Gastroesophageal sphincter (tissue), 4 donors: ENCODE measurements at regions not wholly inside any gene's neighbourhood (a gene's known extent, or its start where the extent isn't known, plus 50 kb on each side); places are given as distances from the start of the nearest gene placed in this dataset.
"Not testable (repeated sequence)": the region's sequence is repeated elsewhere in the genome, so short reads cannot be mapped to it uniquely, and the experiment has no call there.

ENCODE experiments used
- ATAC-seq: fragments of 150-250 bp; one replicate; pipeline ENCODE4 v1.9.1; 2016; ENCODE audit warnings: mild to moderate bottlenecking, moderate library complexity
- H3K27ac ChIP-seq, 4 donors: fragments of 200-600 bp; sonication (generic) in 3 of 4; 1 replicate in 3 of 4; 2 replicates in 1 of 4; pipeline ENCODE4 v1.5.1; 2016 to 2019
- H3K27me3 ChIP-seq: fragments of 200-600 bp; sonication (generic); one replicate; pipeline ENCODE4 v1.5.1; 2019
- H3K36me3 ChIP-seq, 2 donors: fragments of 200-600 bp; sonication (generic); one replicate each; pipeline ENCODE4 v1.5.1; 2019; ENCODE audit warnings: control low read depth in 1 of 2
- H3K4me1 ChIP-seq, 3 donors: fragments of 200-600 bp; sonication (generic); 1 replicate in 2 of 3; 2 replicates in 1 of 3; pipeline ENCODE4 v1.5.1; 2016 to 2019; ENCODE audit warnings: control low read depth in 2 of 3
- H3K4me3 ChIP-seq, 2 donors: fragments of 200-600 bp; sonication (generic); one replicate each; pipeline ENCODE4 v1.5.1; 2019; ENCODE audit warnings: mild to moderate bottlenecking in 1 of 2, moderate library complexity in 1 of 2
- H3K9me3 ChIP-seq, 3 donors: fragments of 200-600 bp; sonication (generic); one replicate each; pipeline ENCODE4 v1.5.1; 2017 to 2019; ENCODE audit warnings: control low read depth in 2 of 3
- EP300 ChIP-seq: sonication (generic); formaldehyde crosslinking; IDR thresholded peaks from one replicate; pipeline ENCODE4 v1.6.1; 2017; ENCODE audit warnings: antibody characterized with exemption, mild to moderate bottlenecking
- POLR2A ChIP-seq, 2 donors: fragments of 450-650 bp; IDR thresholded peaks; one replicate each; pipeline ENCODE4 v1.6.1; 2017; ENCODE audit warnings: antibody characterized with exemption in 2 of 2, mild to moderate bottlenecking in 2 of 2, moderate library complexity in 1 of 2
- POLR2AphosphoS5 ChIP-seq: sonication (generic); formaldehyde crosslinking; IDR thresholded peaks from one replicate; pipeline ENCODE4 v1.6.1; 2017; ENCODE audit warnings: antibody characterized with exemption
- WGBS, 2 donors: methylation state at CpG; one replicate each; pipeline ENCODE4 v1.1.5; 2018; ENCODE audit warnings: low coverage in 1 of 2; 5-methylcytosine and 5-hydroxymethylcytosine counted together
- TF ChIP-seq, protein P1 (sequence below), 4 experiments: fragments of 200-600 bp in 2 of 4; fragments of 450-650 bp in 2 of 4; sonication (generic) in 1 of 4; IDR thresholded peaks; one replicate each; pipeline ENCODE4 v1.5.1; 2017 to 2019; ENCODE audit warnings: antibody characterized with exemption in 4 of 4, mild to moderate bottlenecking in 2 of 4, moderate library complexity in 2 of 4

DNA sequence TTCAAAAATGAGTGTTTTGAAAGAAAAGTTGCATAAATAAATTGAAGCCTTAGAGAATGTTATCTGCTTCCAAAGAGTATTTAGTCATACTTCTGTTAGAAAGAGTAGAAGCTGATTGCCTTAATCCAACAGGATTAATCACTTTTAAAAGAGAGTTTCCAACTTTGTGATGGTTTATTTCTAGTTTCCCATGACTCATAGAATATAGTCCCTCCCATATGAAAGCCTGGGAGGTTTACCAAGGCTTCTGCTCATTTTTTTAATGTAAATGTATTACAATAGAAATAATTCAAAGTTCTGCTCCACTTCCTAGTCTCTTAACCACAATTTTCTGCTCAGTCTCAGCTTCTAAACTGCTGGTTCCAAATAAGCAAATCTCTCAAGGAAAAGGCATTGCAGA is 118.0 kb upstream of the IRAK1BP1 start:
- H3K9me3 ChIP-seq: peaks cover 0 to 31% (median 0%) of the 10 kb centered on the region in 3 donors
- no peak for ATAC-seq
- H3K4me3 ChIP-seq: no peak overlapping the region
- no peaks in the 10 kb centered on the region for H3K27me3 ChIP-seq
- no peaks in the 10 kb centered on the region for H3K36me3 ChIP-seq
- no peak overlapping the region for H3K27ac ChIP-seq
- TF ChIP-seq, protein P1, sequence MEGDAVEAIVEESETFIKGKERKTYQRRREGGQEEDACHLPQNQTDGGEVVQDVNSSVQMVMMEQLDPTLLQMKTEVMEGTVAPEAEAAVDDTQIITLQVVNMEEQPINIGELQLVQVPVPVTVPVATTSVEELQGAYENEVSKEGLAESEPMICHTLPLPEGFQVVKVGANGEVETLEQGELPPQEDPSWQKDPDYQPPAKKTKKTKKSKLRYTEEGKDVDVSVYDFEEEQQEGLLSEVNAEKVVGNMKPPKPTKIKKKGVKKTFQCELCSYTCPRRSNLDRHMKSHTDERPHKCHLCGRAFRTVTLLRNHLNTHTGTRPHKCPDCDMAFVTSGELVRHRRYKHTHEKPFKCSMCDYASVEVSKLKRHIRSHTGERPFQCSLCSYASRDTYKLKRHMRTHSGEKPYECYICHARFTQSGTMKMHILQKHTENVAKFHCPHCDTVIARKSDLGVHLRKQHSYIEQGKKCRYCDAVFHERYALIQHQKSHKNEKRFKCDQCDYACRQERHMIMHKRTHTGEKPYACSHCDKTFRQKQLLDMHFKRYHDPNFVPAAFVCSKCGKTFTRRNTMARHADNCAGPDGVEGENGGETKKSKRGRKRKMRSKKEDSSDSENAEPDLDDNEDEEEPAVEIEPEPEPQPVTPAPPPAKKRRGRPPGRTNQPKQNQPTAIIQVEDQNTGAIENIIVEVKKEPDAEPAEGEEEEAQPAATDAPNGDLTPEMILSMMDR (IDR thresholded peaks at IDR 0.05): no peak
- TF ChIP-seq EP300 (no peak), POLR2AphosphoS5 (no peak), POLR2A (IDR thresholded peaks at IDR 0.05) (no peak)
- H3K4me1 ChIP-seq: no peaks in the 10 kb centered on the region

DNA sequence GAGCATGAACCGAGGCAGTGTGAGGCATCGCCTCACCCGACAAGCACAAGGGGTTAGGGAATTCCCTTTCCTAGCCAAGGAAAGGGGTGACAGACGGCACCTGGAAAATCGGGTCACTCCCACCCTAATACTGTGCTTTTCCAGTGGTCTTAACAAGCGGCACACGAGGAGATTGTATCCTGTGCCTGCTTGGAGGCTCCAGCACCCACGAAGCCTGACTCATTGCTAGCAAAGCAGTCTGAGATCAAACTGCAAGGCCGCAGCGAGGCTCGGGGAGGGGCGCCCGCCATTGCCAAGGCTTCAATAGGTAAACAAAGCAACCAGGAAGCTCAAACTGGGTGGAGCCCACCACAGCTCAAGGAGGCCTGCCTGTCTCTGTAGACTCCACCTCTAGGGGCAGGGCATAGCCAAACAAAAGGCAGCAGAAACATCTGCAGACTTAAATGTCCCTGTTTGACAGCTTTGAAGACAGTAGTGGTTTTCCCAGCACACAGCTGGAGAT is 109.0 kb upstream of the IRAK1BP1 start:
- not testable (repeated sequence) for ATAC-seq, H3K4me1 ChIP-seq, H3K4me3 ChIP-seq, H3K27me3 ChIP-seq, H3K36me3 ChIP-seq, H3K9me3 ChIP-seq, H3K27ac ChIP-seq
- 77% methylated on average over 7 of the region's 13 CpGs; no CpG with 5 or more reads in 1 of the 2 donors for WGBS, 2 donors

DNA sequence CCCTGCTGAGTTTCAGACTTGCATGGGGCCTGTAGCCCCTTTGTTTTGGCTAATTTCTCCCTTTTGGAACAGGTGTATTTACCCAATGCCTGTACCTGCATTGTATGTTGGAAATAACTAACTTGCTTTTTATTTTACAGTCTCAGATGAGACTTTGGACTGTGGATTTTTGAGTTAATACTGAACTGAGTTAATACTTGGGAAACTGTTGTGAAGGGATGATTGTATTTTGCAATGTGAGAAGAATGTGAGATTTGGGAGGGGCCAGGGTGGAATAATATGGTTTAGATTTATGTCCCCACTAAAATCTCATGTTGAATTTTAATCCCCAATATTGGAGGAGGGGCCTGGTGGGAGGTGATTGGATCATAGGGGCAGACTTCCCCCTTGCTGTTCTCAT is 99.1 kb upstream of the IRAK1BP1 start:
- no peaks in the 10 kb centered on the region for H3K4me1 ChIP-seq
- TF ChIP-seq POLR2AphosphoS5 (no peak), EP300 (no peak)
- no peak overlapping the region for H3K27ac ChIP-seq
- ATAC-seq: no peak
- no peak overlapping the region for H3K4me3 ChIP-seq
- no peaks in the 10 kb centered on the region for H3K27me3 ChIP-seq
- H3K36me3 ChIP-seq: no peaks in the 10 kb centered on the region
- peaks cover 0 to 12% (median 0%) of the 10 kb centered on the region in 3 donors for H3K9me3 ChIP-seq

DNA sequence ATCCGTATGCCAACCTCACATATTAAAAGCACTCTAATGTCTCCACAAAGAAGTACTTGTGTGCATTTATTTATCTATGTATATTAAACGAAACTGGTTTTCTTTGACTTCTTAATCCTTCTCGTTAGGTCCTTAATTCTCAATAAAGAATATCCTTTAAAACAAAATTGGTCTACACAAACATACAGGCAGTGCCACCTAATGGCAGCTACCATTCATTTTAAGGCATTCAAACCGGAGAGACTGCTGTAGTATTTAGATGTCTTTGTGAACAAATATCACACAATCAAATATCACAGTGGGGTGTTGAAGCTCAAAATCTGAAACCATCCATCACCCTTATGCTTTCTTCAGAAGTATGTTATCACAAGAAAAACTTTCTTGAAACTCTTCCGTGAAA is 96.6 kb upstream of the IRAK1BP1 start:
- TF ChIP-seq POLR2AphosphoS5: no peak
- no peak for TF ChIP-seq POLR2A (IDR thresholded peaks at IDR 0.05)
- TF ChIP-seq, protein P1 (IDR thresholded peaks at IDR 0.05): no peak
- TF ChIP-seq EP300: no peak
- peaks cover 0 to 12% (median 0%) of the 10 kb centered on the region in 3 donors for H3K9me3 ChIP-seq
- 55 to 65% methylated on average over 5 of the region's 5 CpGs for WGBS, 2 donors
- no peaks in the 10 kb centered on the region for H3K27me3 ChIP-seq
- no peak overlapping the region for H3K4me3 ChIP-seq
- H3K4me1 ChIP-seq: no peaks in the 10 kb centered on the region
- no peaks in the 10 kb centered on the region for H3K36me3 ChIP-seq
- ATAC-seq: no peak
- H3K27ac ChIP-seq: no peak overlapping the region

DNA sequence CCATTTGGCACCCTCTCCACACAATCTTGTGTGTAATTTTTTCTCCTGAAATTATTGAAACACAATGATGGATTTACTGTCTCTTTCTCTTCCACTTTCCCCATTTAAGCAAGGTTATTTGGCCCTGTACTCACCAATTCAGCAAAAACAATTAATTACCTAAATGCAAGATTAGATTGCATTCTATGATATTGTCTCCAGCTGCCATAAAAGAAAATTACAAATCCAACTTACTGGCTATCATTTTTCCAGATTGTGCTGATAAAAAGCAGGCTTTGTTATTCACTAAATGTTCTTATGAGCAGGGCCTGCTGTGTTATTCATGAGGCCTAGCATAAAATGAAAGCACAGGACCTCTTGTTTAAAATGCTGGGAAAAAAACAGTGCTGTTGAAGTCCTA is 95.8 kb upstream of the IRAK1BP1 start:
- TF ChIP-seq EP300 (no peak), POLR2AphosphoS5 (no peak), POLR2A (IDR thresholded peaks at IDR 0.05) (no peak)
- TF ChIP-seq, protein P1 (IDR thresholded peaks at IDR 0.05): no peak
- no peaks in the 10 kb centered on the region for H3K36me3 ChIP-seq
- H3K4me1 ChIP-seq: no peaks in the 10 kb centered on the region
- H3K9me3 ChIP-seq: peaks cover 0 to 12% (median 0%) of the 10 kb centered on the region in 3 donors
- no peaks in the 10 kb centered on the region for H3K27me3 ChIP-seq
- no peak for ATAC-seq
- H3K4me3 ChIP-seq: no peak overlapping the region
- H3K27ac ChIP-seq: no peak overlapping the region

DNA sequence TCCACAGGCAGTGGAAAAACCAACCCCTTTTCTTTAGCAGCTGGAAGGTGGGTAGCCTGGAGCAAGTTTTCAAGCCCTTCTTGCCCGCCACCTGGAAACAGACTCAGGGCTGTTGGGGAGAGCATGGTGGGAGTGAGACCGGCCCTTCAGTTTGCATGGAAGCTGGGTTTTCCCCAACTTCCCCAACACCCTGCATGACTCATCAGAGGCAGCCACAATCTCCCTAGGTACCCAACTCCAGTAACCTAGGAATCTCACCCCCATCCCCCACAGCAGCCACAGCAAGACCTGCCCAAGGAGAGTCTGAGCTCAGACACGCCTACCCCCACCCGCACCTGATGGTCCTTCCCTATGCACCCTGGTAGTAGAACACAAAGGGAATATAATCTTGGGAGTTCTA is 86.3 kb upstream of the IRAK1BP1 start:
- ATAC-seq: no peak
- Histone ChIP-seq H3K27ac (no peak overlapping the region), H3K9me3 (peaks cover 0 to 9% (median 0%) of the 10 kb centered on the region in 3 donors), H3K4me3 (no peak overlapping the region), H3K4me1 (no peaks in the 10 kb centered on the region), H3K36me3 (no peaks in the 10 kb centered on the region), H3K27me3 (peaks cover 5% of the 10 kb centered on the region)
- TF ChIP-seq EP300 (no peak), POLR2AphosphoS5 (no peak), POLR2A (IDR thresholded peaks at IDR 0.05) (no peak)
- TF ChIP-seq, protein P1 (IDR thresholded peaks at IDR 0.05): no peak
- WGBS, 2 donors: 80 to 100% methylated on average over 1 to 3 of the region's 4 CpGs

DNA sequence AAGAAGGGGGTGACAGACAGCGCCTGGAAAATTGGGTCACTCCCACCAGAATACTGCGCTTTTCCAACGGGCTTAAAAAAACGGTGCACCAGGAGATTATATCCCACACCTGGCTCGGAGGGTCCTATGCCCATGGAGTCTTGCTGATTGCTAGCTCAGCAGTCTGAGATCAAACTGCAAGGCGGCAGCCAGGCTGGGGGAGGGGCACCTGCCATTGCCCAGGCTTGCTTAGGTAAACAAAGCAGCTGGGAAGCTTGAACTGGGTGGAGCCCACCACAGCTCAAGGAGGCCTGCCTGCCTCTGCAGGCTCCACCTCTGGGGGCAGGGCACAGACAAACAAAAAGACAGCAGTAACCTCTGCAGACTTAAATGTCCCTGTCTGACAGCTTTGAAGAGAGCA is 84.0 kb upstream of the IRAK1BP1 start:
- H3K36me3 ChIP-seq, H3K27me3 ChIP-seq, H3K4me3 ChIP-seq, H3K9me3 ChIP-seq, H3K27ac ChIP-seq, H3K4me1 ChIP-seq, ATAC-seq: not testable (repeated sequence)
- WGBS, 2 donors: 100% methylated on average over 1 to 3 of the region's 6 CpGs
